ENCODE measurements at regions not wholly inside any gene's neighbourhood (a gene's known extent, or its start where the extent isn't known, plus 50 kb on each side); places are given as distances from the start of the nearest gene placed in this dataset.
"Not testable (repeated sequence)": the region's sequence is repeated elsewhere in the genome, so short reads cannot be mapped to it uniquely, and the experiment has no call there.

DNA sequence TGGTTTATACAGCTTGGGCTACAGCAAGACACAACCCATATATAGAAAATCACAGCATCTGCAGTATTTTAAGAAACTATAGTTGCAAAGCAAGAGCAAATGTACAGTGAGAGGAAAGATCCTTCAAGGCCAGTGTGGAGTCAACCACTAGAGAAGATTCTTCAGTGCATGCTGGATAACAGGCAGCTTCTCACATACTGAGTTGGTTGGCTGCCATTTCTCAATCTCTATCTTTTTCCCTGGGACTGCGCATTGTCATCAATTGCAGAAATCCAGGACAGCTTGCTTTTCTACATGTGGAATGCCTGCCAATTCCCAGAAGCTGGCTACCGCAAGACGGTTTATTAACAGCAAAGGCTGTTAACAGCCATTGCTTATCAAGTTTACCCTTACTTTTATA is 646.5 kb downstream of the CDY1 start:
- H3K9me2 ChIP-seq (ENCODE audit: insufficient read depth, low read length); H3K9me3 ChIP-seq (ENCODE audit: low read length); intact Hi-C loops (cut with micrococcal nuclease; ENCODE audit: unreplicated experiment); H3K4me2 ChIP-seq (ENCODE audit: low read length); CTCF ChIA-PET (ENCODE audit: unreplicated experiment); H3K79me2 ChIP-seq (ENCODE audit: insufficient read depth, low read depth, low read length); POLR2A ChIA-PET; H4K20me1 ChIP-seq (ENCODE audit: insufficient read depth, low read length); H2AFZ ChIP-seq (ENCODE audit: low read length); BruUV-seq (replicated peaks); H3K36me3 ChIP-seq (ENCODE audit: insufficient read depth, low read length); DNase-seq (ENCODE audit: low spot score); H3K4me3 ChIP-seq (ENCODE audit: low read depth, low read length, poor library complexity, severe bottlenecking); H3K4me1 ChIP-seq (ENCODE audit: insufficient read depth, low read length, poor library complexity, severe bottlenecking); H3K27ac ChIP-seq (ENCODE audit: low read depth, low read length, poor library complexity, severe bottlenecking): not testable (repeated sequence)

DNA sequence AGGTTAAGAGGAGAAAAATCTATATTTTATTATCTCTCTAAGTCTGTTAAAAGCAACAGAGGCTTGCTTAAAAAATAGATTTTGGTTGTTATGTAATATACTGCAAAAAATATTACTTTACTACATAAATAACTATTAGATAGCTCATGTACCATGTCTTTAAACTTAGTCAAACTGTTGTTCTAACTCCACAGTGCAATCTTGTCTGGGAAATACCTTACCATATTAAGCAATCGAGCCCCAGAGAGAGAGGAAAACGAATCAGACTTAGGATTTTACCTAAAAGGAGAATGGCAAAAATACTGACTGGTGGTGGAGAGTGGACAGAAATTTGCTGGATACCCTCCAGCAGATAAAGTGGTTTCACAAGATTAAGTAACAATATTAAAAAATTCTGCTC is 647.0 kb downstream of the CDY1 start:
- intact Hi-C loops (cut with micrococcal nuclease; ENCODE audit: unreplicated experiment); H3K9me2 ChIP-seq (ENCODE audit: insufficient read depth, low read length); H3K4me3 ChIP-seq (ENCODE audit: low read depth, low read length, poor library complexity, severe bottlenecking); H4K20me1 ChIP-seq (ENCODE audit: insufficient read depth, low read length); BruUV-seq (replicated peaks); DNase-seq (ENCODE audit: low spot score); H3K79me2 ChIP-seq (ENCODE audit: insufficient read depth, low read depth, low read length); POLR2A ChIA-PET; H3K4me1 ChIP-seq (ENCODE audit: insufficient read depth, low read length, poor library complexity, severe bottlenecking); CTCF ChIA-PET (ENCODE audit: unreplicated experiment); H2AFZ ChIP-seq (ENCODE audit: low read length); H3K4me2 ChIP-seq (ENCODE audit: low read length); H3K27ac ChIP-seq (ENCODE audit: low read depth, low read length, poor library complexity, severe bottlenecking); H3K36me3 ChIP-seq (ENCODE audit: insufficient read depth, low read length); H3K9me3 ChIP-seq (ENCODE audit: low read length): not testable (repeated sequence)

DNA sequence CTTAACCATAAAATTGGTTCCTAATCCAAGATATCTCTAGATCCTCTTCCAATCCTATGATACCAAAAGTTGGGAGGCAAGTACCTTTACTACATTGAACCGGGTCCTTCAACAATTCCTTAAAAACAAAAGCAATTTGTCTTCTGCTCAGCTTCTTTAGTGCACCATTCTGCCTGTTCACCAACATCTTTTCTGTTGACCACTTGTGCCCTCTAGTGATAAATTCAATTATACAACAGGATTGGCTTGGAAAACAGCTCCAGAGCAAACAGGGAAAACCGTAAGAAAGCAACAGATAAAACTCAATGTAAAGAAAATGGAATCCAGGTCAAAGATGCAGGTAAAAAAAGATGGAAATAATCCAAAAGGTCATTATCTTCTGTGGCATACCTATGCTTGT is 651.2 kb downstream of the CDY1 start:
- H3K4me3 ChIP-seq (ENCODE audit: low read depth, low read length, poor library complexity, severe bottlenecking); H3K79me2 ChIP-seq (ENCODE audit: insufficient read depth, low read depth, low read length); DNase-seq (ENCODE audit: low spot score); H2AFZ ChIP-seq (ENCODE audit: low read length); BruUV-seq (replicated peaks); POLR2A ChIA-PET; H3K36me3 ChIP-seq (ENCODE audit: insufficient read depth, low read length); CTCF ChIA-PET (ENCODE audit: unreplicated experiment); H4K20me1 ChIP-seq (ENCODE audit: insufficient read depth, low read length); intact Hi-C loops (cut with micrococcal nuclease; ENCODE audit: unreplicated experiment); H3K27ac ChIP-seq (ENCODE audit: low read depth, low read length, poor library complexity, severe bottlenecking); H3K4me1 ChIP-seq (ENCODE audit: insufficient read depth, low read length, poor library complexity, severe bottlenecking); H3K4me2 ChIP-seq (ENCODE audit: low read length); H3K9me3 ChIP-seq (ENCODE audit: low read length); H3K9me2 ChIP-seq (ENCODE audit: insufficient read depth, low read length): not testable (repeated sequence)

DNA sequence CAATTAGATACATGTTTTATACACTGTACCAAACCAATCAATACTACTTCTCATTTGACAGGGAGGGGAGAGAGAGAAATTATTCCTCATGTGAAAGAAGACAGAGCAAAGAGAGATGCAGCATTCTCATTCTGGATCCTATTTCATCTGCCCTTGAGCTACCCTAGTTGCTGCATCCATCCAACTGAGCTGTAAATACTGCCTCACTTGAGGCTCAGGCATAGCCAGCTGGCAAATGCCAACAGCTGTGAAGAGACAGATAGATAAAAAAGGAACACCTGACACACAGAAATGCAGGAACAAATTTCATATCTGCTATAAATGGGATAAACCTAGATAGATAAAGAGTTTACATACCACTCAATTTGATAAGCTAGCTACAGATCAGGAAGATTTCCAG is 684.1 kb downstream of the CDY1 start:
- H3K4me2 ChIP-seq (ENCODE audit: low read length); CTCF ChIA-PET (ENCODE audit: unreplicated experiment); H3K79me2 ChIP-seq (ENCODE audit: insufficient read depth, low read depth, low read length); H3K9me2 ChIP-seq (ENCODE audit: insufficient read depth, low read length); H4K20me1 ChIP-seq (ENCODE audit: insufficient read depth, low read length); H2AFZ ChIP-seq (ENCODE audit: low read length); POLR2A ChIA-PET; H3K27ac ChIP-seq (ENCODE audit: low read depth, low read length, poor library complexity, severe bottlenecking); DNase-seq (ENCODE audit: low spot score); BruUV-seq (replicated peaks); H3K9me3 ChIP-seq (ENCODE audit: low read length); H3K4me3 ChIP-seq (ENCODE audit: low read depth, low read length, poor library complexity, severe bottlenecking); intact Hi-C loops (cut with micrococcal nuclease; ENCODE audit: unreplicated experiment); H3K36me3 ChIP-seq (ENCODE audit: insufficient read depth, low read length); H3K4me1 ChIP-seq (ENCODE audit: insufficient read depth, low read length, poor library complexity, severe bottlenecking): not testable (repeated sequence)

DNA sequence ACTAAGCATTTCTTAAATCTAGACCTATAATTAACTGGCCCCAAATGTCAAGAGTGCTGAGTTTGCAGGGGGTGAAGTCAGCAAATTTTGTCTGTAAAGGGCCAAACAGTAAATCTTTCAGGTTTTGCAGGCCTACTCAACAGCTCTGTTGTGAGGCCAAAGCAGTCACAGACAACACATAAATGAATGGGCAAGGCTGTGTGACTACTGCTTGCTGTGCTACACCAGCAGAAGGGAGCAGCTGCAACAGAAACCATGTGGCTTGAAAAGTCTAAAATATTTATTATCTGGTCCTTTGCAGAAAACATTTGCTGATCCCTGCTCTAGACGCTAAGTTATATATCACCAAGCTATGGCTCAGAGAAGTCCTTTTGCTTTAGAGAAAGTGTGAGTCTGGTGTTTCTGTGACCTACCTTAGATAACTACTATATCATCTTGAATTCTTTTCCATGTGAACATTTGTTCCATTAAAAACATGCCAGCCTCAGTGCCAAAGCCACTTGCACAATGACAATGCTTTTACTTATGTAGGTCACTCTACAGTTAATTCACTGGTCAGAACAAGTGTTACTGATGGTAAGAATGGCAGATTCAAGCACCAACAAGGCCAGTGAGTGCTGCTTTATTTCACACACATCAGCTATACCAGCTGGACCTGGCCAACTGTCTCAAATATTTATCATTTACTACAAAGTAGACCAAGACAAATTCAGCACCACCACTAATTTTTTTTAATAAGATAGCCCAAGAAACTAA is 684.9 kb downstream of the CDY1 start:
- BruUV-seq (replicated peaks); DNase-seq (ENCODE audit: low spot score); H3K9me3 ChIP-seq (ENCODE audit: low read length); CTCF ChIA-PET (ENCODE audit: unreplicated experiment); H4K20me1 ChIP-seq (ENCODE audit: insufficient read depth, low read length); POLR2A ChIA-PET; H3K27ac ChIP-seq (ENCODE audit: low read depth, low read length, poor library complexity, severe bottlenecking); H3K79me2 ChIP-seq (ENCODE audit: insufficient read depth, low read depth, low read length); intact Hi-C loops (cut with micrococcal nuclease; ENCODE audit: unreplicated experiment); H3K4me1 ChIP-seq (ENCODE audit: insufficient read depth, low read length, poor library complexity, severe bottlenecking); H3K9me2 ChIP-seq (ENCODE audit: insufficient read depth, low read length); H3K4me3 ChIP-seq (ENCODE audit: low read depth, low read length, poor library complexity, severe bottlenecking); H2AFZ ChIP-seq (ENCODE audit: low read length); H3K36me3 ChIP-seq (ENCODE audit: insufficient read depth, low read length); H3K4me2 ChIP-seq (ENCODE audit: low read length): not testable (repeated sequence)

DNA sequence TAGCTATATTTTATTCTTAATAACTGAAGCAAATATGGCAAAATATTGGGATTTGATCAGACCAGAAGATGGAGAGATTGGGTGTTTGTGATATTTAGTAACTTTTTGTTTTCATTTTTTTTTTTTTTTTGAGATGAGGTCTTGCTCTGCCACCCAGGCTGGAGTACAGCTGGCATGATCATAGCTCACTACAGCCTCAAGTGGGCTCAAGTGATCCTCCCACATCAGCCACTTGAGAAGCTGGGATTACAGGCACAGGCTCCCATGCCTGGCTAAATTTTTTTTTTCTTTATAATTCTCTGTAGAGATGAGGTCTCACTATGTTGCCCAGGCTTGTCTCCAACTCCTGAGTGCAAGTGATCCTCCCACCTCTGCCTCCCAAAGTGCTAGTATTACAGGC is 686.4 kb downstream of the CDY1 start:
- POLR2A ChIA-PET; intact Hi-C loops (cut with micrococcal nuclease; ENCODE audit: unreplicated experiment); DNase-seq (ENCODE audit: low spot score); BruUV-seq (replicated peaks); H3K9me2 ChIP-seq (ENCODE audit: insufficient read depth, low read length); H3K36me3 ChIP-seq (ENCODE audit: insufficient read depth, low read length); H3K79me2 ChIP-seq (ENCODE audit: insufficient read depth, low read depth, low read length); H3K27ac ChIP-seq (ENCODE audit: low read depth, low read length, poor library complexity, severe bottlenecking); H3K4me3 ChIP-seq (ENCODE audit: low read depth, low read length, poor library complexity, severe bottlenecking); H3K4me2 ChIP-seq (ENCODE audit: low read length); H4K20me1 ChIP-seq (ENCODE audit: insufficient read depth, low read length); H3K4me1 ChIP-seq (ENCODE audit: insufficient read depth, low read length, poor library complexity, severe bottlenecking); H3K9me3 ChIP-seq (ENCODE audit: low read length); H2AFZ ChIP-seq (ENCODE audit: low read length); CTCF ChIA-PET (ENCODE audit: unreplicated experiment): not testable (repeated sequence)

Data from OCI-LY7 (cell line).